Retinal pigment epithelial cell (primary cell): ENCODE measurements at regions not wholly inside any gene's neighbourhood (a gene's known extent, or its start where the extent isn't known, plus 50 kb on each side); places are given as distances from the start of the nearest gene placed in this dataset.

Source experiments
- DNase-seq: peaks from one replicate; pipeline ENCODE4 v3.0.0-alpha.2; 2010; ENCODE audit warnings: low read depth
- H3K4me3 ChIP-seq: 2 replicates; pipeline ENCODE4 v1.5.1; 2011; ENCODE audit warnings: mild to moderate bottlenecking, low read length, control low read depth, moderate library complexity
- TF ChIP-seq, protein P1 (sequence below): conservative IDR thresholded peaks from 2 replicates; pipeline ENCODE4 v1.5.1; 2011; ENCODE audit warnings: low read depth, low read length, control low read depth, inconsistent platforms

DNA sequence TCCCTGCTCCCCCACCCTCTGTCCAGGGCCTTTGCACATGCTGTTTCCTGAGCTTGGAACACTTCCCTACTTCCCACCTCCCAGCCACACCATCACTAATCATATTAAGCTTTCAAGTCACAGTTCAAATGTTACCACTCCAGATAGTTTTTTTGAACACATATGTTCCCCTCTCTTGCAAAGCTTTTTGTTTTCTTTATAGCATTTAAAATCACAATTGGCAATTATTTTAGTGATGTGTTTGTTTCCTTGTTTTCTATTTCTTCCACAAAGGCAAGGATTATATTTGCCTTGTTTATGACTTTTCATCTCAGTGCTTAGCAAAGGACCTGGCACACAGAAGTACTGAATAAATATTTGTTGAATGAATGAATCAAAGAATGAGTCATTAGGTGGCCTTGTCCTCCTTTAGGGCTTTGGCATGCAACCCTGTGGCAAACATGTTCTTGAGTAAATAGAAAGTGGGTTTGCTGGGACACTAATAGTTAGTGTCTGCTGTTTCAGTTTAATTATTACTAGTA, 386.8 kb downstream of the FGF10 start:
- no peak for DNase-seq
- no peak overlapping the region for H3K4me3 ChIP-seq
- TF ChIP-seq, protein P1, sequence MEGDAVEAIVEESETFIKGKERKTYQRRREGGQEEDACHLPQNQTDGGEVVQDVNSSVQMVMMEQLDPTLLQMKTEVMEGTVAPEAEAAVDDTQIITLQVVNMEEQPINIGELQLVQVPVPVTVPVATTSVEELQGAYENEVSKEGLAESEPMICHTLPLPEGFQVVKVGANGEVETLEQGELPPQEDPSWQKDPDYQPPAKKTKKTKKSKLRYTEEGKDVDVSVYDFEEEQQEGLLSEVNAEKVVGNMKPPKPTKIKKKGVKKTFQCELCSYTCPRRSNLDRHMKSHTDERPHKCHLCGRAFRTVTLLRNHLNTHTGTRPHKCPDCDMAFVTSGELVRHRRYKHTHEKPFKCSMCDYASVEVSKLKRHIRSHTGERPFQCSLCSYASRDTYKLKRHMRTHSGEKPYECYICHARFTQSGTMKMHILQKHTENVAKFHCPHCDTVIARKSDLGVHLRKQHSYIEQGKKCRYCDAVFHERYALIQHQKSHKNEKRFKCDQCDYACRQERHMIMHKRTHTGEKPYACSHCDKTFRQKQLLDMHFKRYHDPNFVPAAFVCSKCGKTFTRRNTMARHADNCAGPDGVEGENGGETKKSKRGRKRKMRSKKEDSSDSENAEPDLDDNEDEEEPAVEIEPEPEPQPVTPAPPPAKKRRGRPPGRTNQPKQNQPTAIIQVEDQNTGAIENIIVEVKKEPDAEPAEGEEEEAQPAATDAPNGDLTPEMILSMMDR, result no peak

DNA sequence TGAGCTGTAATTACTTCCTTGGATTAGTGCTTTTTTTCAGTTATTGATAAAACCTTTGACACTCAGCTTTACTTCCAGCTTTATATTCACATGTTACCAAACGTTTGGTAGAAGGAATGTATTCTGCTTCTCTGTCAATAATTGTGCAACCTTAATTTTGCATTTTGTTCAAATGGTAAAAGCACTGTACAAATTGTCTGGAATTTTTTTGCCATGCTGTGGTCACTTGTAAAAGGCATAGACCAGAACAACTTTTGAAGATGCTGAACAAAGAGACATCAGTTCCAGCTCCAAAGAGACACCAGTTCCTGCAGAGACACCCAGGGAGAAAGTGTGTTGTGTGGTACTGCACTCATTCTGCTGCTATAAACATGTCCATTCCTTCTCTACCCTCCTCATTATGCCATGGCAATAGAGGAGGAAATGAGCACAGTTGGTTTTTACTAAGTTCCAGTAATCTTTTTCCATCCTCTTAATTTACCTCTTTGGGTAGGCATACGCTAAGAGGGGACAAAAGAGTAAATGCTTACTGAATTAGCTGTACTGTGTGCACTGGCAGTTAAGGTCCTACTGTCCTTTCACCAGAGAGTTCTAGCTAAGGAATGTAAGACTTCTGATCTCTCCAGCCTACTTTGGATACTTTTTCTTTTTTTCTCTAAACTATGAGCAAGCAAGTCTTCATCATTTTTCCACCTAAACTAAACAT, 387.4 kb downstream of the FGF10 start:
- no peak overlapping the region for H3K4me3 ChIP-seq
- no peak for DNase-seq
- TF ChIP-seq, protein P1, result no peak

DNA sequence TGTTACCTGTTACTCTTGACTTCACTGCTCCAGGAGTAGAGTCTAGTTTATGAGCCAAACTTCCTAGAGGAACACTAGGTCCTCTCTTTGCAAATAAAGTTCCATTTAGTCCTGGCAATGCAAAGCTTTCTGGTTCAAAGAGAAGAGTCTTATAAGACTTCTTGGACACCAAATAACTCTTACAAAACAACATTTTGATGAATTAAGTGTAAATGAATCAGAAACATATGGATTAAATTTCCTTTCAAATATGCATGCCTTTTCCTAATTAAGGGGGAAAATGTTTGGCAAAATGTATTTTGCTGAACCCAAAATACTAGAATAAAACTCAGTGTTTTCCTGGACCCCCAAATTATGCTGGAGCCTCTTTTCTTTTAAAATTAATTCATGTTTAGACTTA, 388.0 kb downstream of the FGF10 start:
- no peak overlapping the region for H3K4me3 ChIP-seq
- TF ChIP-seq, protein P1, result no peak
- DNase-seq, result no peak

GRCh38 chr5:43997647-43998272, 391.5 kb downstream of the FGF10 start:
- no peak overlapping the region for H3K4me3 ChIP-seq
- TF ChIP-seq, protein P1, result no peak
- no peak for DNase-seq

- H3K4me3 ChIP-seq, result no peak overlapping the region
- TF ChIP-seq, protein P1, result no peak
- DNase-seq, result no peak
These were observed 393.0 kb downstream of the FGF10 start for GRCh38 chr5:43996221-43996620.

GRCh38 chr5:43994352-43994708, 391.4 kb downstream of the NNT start:
- TF ChIP-seq, protein P1, result no peak
- no peak for DNase-seq
- H3K4me3 ChIP-seq, result no peak overlapping the region
